PC-9 (cell line): ENCODE measurements at regions not wholly inside any gene's neighbourhood (a gene's known extent, or its start where the extent isn't known, plus 50 kb on each side); places are given as distances from the start of the nearest gene placed in this dataset.

ENCODE experiments used
- EZH2 ChIP-seq: fragments of 200-600 bp; sonication (generic); IDR thresholded peaks from 2 replicates; pipeline ENCODE4 v1.8.0; 2017; ENCODE audit warnings: antibody characterized with exemption, low read depth
- TF ChIP-seq, protein P1 (sequence below): fragments of 200-600 bp; sonication (generic); conservative IDR thresholded peaks from 2 replicates; pipeline ENCODE4 v1.6.1; 2017; ENCODE audit warnings: mixed run types, antibody characterized with exemption, mild to moderate bottlenecking, moderate library complexity

DNA sequence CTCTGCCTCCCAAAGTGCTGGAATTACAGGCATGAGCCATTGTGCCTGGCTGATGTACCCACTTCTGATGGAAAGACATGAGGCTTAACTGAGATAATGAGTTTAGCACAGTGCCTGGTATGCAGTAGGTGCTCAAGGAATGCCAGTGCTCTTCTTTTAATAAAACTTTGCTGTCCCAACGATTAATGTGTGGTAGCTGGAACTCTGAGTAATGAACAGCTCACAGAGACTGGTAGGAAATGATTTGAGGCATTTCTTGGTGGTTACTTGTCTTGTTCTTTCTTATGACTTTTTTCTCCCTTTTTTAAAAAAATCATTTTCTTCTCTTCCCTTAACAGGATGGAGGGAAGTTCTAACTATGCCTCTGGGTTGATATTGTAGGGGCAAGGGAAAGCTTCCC is 235.7 kb upstream of the PWP1 start:
- TF ChIP-seq, protein P1, sequence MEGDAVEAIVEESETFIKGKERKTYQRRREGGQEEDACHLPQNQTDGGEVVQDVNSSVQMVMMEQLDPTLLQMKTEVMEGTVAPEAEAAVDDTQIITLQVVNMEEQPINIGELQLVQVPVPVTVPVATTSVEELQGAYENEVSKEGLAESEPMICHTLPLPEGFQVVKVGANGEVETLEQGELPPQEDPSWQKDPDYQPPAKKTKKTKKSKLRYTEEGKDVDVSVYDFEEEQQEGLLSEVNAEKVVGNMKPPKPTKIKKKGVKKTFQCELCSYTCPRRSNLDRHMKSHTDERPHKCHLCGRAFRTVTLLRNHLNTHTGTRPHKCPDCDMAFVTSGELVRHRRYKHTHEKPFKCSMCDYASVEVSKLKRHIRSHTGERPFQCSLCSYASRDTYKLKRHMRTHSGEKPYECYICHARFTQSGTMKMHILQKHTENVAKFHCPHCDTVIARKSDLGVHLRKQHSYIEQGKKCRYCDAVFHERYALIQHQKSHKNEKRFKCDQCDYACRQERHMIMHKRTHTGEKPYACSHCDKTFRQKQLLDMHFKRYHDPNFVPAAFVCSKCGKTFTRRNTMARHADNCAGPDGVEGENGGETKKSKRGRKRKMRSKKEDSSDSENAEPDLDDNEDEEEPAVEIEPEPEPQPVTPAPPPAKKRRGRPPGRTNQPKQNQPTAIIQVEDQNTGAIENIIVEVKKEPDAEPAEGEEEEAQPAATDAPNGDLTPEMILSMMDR = no peak
- no peak for TF ChIP-seq EZH2
